OCI-LY7 (cell line): ENCODE measurements at regions not wholly inside any gene's neighbourhood (a gene's known extent, or its start where the extent isn't known, plus 50 kb on each side); places are given as distances from the start of the nearest gene placed in this dataset.

ENCODE experiments used
- BruUV-seq: library from RNA; stranded (reverse); fragments of 400-500 nt; replicated peaks from 2 replicates; lab custom pipeline; 2021; lab: Mats Ljungman, UMichigan
- CTCF ChIA-PET: fragments of 300-600 bp; sonication (Branson Sonifier 250); formaldehyde crosslinking; loops from one replicate; lab custom pipeline; 2022; ENCODE audit warnings: antibody characterized with exemption; ENCODE audit not compliant: unreplicated experiment; lab: Charles Lee
- POLR2A ChIA-PET: fragments of 300-600 bp; sonication (Branson Sonifier 250); formaldehyde crosslinking; loops from one replicate; lab custom pipeline; 2022; ENCODE audit warnings: antibody characterized with exemption; lab: Charles Lee
- DNase-seq: peaks from one replicate; pipeline ENCODE4 v3.0.0-alpha.2; 2015; ENCODE audit warnings: low spot score
- H2AFZ ChIP-seq: fragments of 200-600 bp; sonication (generic), shearing (Covaris generic); 2 replicates; pipeline ENCODE4 v1.6.1; 2014; ENCODE audit warnings: mild to moderate bottlenecking, antibody characterized with exemption, low read length, moderate library complexity
- H3K27ac ChIP-seq: fragments of 200-600 bp; sonication (generic); 2 replicates; pipeline ENCODE4 v1.5.1; 2014; ENCODE audit warnings: mixed run types, low read depth, mild to moderate bottlenecking, moderate library complexity, low read length, inconsistent platforms; ENCODE audit not compliant: poor library complexity, severe bottlenecking
- H3K36me3 ChIP-seq: fragments of 200-600 bp; sonication (generic); 2 replicates; pipeline ENCODE4 v1.6.1; 2014; ENCODE audit warnings: mild to moderate bottlenecking, antibody characterized with exemption, low read length, moderate library complexity, mixed read lengths; ENCODE audit not compliant: insufficient read depth
- H3K4me1 ChIP-seq: fragments of 200-600 bp; sonication (generic); 2 replicates; pipeline ENCODE4 v1.5.1; 2014; ENCODE audit warnings: mild to moderate bottlenecking, low read length; ENCODE audit not compliant: insufficient read depth, poor library complexity, severe bottlenecking
- H3K4me2 ChIP-seq: fragments of 200-600 bp; sonication (generic); 2 replicates; pipeline ENCODE4 v1.6.1; 2014; ENCODE audit warnings: mild to moderate bottlenecking, low read length
- H3K4me3 ChIP-seq: fragments of 200-600 bp; sonication (generic); 2 replicates; pipeline ENCODE4 v1.5.1; 2014; ENCODE audit warnings: mild to moderate bottlenecking, low read depth, low read length; ENCODE audit not compliant: poor library complexity, severe bottlenecking
- H3K79me2 ChIP-seq: fragments of 200-600 bp; sonication (generic); 2 replicates; pipeline ENCODE4 v1.6.1; 2016; ENCODE audit warnings: low read depth, mild to moderate bottlenecking, low read length, moderate library complexity, mixed read lengths; ENCODE audit not compliant: insufficient read depth
- H3K9me2 ChIP-seq: fragments of 200-600 bp; sonication (generic); 2 replicates; pipeline ENCODE4 v1.6.1; 2016; ENCODE audit warnings: mild to moderate bottlenecking, low read length, mixed read lengths; ENCODE audit not compliant: insufficient read depth
- H3K9me3 ChIP-seq: fragments of 200-600 bp; sonication (generic); 2 replicates; pipeline ENCODE4 v1.6.1; 2014; ENCODE audit warnings: mild to moderate bottlenecking, mixed run types, low read length, mixed read lengths
- H4K20me1 ChIP-seq: fragments of 200-600 bp; sonication (generic); 2 replicates; pipeline ENCODE4 v1.6.1; 2014; ENCODE audit warnings: mild to moderate bottlenecking, antibody characterized with exemption, low read length, moderate library complexity, mixed read lengths; ENCODE audit not compliant: insufficient read depth
- EZH2phosphoT487 ChIP-seq: fragments of 200-600 bp; sonication (generic); IDR thresholded peaks from 2 replicates; pipeline ENCODE4 v1.6.1; 2018; ENCODE audit warnings: low read depth, borderline replicate concordance, mild to moderate bottlenecking, mixed run types, antibody characterized with exemption, low read length, moderate library complexity, mixed read lengths
- intact Hi-C: fragments of 100-400 bp; cut with micrococcal nuclease; formaldehyde crosslinking; loops from one replicate; pipeline ENCODE4 v1.10.0; 2022; ENCODE audit not compliant: unreplicated experiment
- TF ChIP-seq, protein P1 (sequence below): fragments of 200-600 bp; sonication (generic); conservative IDR thresholded peaks from 2 replicates; pipeline ENCODE4 v1.5.1; 2014; ENCODE audit warnings: mild to moderate bottlenecking, antibody characterized with exemption, low read length, moderate library complexity, mixed read lengths

DNA sequence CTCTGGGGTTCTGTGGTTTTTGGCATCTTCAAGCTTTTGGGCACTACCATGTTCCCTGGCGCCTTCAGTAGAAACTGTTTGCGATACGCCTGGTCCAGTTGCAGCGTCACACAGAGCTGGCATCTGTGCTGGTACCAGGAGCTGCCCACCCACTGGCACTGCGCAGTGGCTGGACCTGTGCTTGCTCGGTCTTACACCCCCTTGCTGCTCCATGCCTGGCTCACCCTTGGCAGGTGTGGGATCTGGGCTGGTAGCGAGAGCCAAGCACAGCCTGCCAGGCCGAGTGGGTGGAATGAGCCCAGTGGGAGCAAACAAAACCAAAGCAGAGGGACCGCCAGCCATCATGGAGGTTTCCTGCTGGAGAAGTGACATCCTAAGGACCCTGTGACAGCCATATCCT is 170.2 kb upstream of the IRX2 start:
- Histone ChIP-seq H2AFZ (no peak overlapping the region), H3K9me2 (no peaks in the 10 kb centered on the region), H3K4me3 (no peak overlapping the region), H3K4me2 (no peak overlapping the region), H3K36me3 (no peaks in the 10 kb centered on the region), H3K4me1 (no peaks in the 10 kb centered on the region), H4K20me1 (no peaks in the 10 kb centered on the region), H3K27ac (no peak overlapping the region), H3K9me3 (no peaks in the 10 kb centered on the region), H3K79me2 (no peaks in the 10 kb centered on the region)
- no peak for TF ChIP-seq EZH2phosphoT487
- TF ChIP-seq, protein P1, sequence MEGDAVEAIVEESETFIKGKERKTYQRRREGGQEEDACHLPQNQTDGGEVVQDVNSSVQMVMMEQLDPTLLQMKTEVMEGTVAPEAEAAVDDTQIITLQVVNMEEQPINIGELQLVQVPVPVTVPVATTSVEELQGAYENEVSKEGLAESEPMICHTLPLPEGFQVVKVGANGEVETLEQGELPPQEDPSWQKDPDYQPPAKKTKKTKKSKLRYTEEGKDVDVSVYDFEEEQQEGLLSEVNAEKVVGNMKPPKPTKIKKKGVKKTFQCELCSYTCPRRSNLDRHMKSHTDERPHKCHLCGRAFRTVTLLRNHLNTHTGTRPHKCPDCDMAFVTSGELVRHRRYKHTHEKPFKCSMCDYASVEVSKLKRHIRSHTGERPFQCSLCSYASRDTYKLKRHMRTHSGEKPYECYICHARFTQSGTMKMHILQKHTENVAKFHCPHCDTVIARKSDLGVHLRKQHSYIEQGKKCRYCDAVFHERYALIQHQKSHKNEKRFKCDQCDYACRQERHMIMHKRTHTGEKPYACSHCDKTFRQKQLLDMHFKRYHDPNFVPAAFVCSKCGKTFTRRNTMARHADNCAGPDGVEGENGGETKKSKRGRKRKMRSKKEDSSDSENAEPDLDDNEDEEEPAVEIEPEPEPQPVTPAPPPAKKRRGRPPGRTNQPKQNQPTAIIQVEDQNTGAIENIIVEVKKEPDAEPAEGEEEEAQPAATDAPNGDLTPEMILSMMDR = no peak
- POLR2A ChIA-PET = interaction anchor here (0.6 kb wide), 1 partner anchor 43 kb away, joined by 3 read pairs; no protein-coding TSS in a partner anchor
- no TSS peak for BruUV-seq
- no peak for DNase-seq
- CTCF ChIA-PET = no interaction called here
- intact Hi-C loops = no loop called here

DNA sequence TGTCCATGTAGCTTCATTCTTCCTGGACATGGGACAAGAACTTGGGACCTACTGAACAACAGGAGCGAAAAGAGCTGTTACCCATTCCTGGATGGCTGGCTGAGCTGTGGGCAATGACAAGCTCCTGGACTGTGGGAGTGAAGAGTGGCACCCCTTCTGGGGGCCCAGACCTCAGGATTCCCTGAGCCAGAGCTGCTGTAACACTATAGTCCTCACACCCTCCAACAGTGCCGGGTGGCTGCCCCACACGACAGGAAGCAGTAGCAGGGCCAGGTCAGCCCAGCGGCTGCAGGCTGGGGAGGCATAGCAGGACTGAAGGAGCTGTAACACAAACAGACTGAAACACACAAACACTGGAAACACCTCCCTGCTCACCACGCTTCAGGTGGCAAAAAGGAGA is 169.7 kb upstream of the IRX2 start:
- no peaks in the 10 kb centered on the region for H3K79me2 ChIP-seq
- H3K36me3 ChIP-seq = no peaks in the 10 kb centered on the region
- no peak overlapping the region for H3K27ac ChIP-seq
- H3K9me3 ChIP-seq = no peaks in the 10 kb centered on the region
- no peaks in the 10 kb centered on the region for H4K20me1 ChIP-seq
- intact Hi-C loops = no loop called here
- ChIA-PET CTCF (interaction anchor here (0.5 kb wide), 1 partner anchor 284 kb away, joined by 3 read pairs; no protein-coding TSS in a partner anchor), POLR2A (interaction anchor here (0.6 kb wide), 1 partner anchor 42 kb away, joined by 3 read pairs; no protein-coding TSS in a partner anchor)
- no peak overlapping the region for H2AFZ ChIP-seq
- no peak overlapping the region for H3K4me3 ChIP-seq
- H3K4me2 ChIP-seq = no peak overlapping the region
- H3K9me2 ChIP-seq = no peaks in the 10 kb centered on the region
- no peak for TF ChIP-seq EZH2phosphoT487
- TF ChIP-seq, protein P1 = no peak
- DNase-seq = no peak
- no TSS peak for BruUV-seq
- H3K4me1 ChIP-seq = no peaks in the 10 kb centered on the region

DNA sequence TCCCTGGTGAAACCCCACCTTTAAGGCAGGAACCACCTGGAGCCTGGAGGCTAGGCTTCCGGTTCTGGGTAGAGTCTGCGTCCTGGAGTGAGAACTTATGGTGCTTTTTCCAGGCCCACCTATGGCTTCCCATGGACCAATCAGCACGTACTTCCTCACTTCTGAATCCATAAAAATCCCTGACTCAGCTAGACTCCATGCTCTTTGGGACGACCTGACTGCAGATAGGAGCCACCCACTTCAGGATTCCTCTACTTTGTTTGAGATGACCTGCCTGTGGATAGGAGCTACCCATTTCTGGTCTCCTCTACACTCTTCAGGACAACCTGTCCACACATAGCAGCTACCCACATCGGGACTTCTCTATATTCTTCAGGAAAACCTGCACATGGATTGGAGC is 168.8 kb upstream of the IRX2 start:
- H3K79me2 ChIP-seq = no peaks in the 10 kb centered on the region
- DNase-seq = no peak
- no TSS peak for BruUV-seq
- no peaks in the 10 kb centered on the region for H3K36me3 ChIP-seq
- TF ChIP-seq EZH2phosphoT487 = no peak
- TF ChIP-seq, protein P1 = no peak
- H3K9me3 ChIP-seq = no peaks in the 10 kb centered on the region
- no peaks in the 10 kb centered on the region for H3K9me2 ChIP-seq
- H4K20me1 ChIP-seq = no peaks in the 10 kb centered on the region
- H2AFZ ChIP-seq = no peak overlapping the region
- H3K27ac ChIP-seq = no peak overlapping the region
- no peak overlapping the region for H3K4me2 ChIP-seq
- intact Hi-C loops = no loop called here
- H3K4me1 ChIP-seq = no peaks in the 10 kb centered on the region
- H3K4me3 ChIP-seq = no peak overlapping the region
- POLR2A ChIA-PET = no interaction called here
- CTCF ChIA-PET = no interaction called here
